ENCODE measurements at regions not wholly inside any gene's neighbourhood (a gene's known extent, or its start where the extent isn't known, plus 50 kb on each side); places are given as distances from the start of the nearest gene placed in this dataset.
"Not testable (repeated sequence)": the region's sequence is repeated elsewhere in the genome, so short reads cannot be mapped to it uniquely, and the experiment has no call there.

GRCh38 chr21:38086580-38086979, 170.2 kb upstream of the KCNJ15 start:
- no peak overlapping the region for H3K4me3 ChIP-seq (ENCODE audit: low read depth, low read length)
- no peak for DNase-seq (ENCODE audit: low read depth, low spot score)
- no peak for TF ChIP-seq CTCF (IDR thresholded peaks at IDR 0.05; ENCODE audit: low read depth, low read length)
- in situ Hi-C loops (cut with HindIII; ENCODE audit: low sequenced_read_pairs): no loop called here

GRCh38 chr21:38088916-38089762, 167.7 kb upstream of the KCNJ15 start:
- no peak for DNase-seq (ENCODE audit: low read depth, low spot score)
- TF ChIP-seq CTCF (IDR thresholded peaks at IDR 0.05; ENCODE audit: low read depth, low read length): no peak
- H3K4me3 ChIP-seq (ENCODE audit: low read depth, low read length): no peak overlapping the region
- in situ Hi-C loops (cut with HindIII; ENCODE audit: low sequenced_read_pairs): no loop called here

- DNase-seq (ENCODE audit: low read depth, low spot score): no peak
- in situ Hi-C loops (cut with HindIII; ENCODE audit: low sequenced_read_pairs): no loop called here
- no peak overlapping the region for H3K4me3 ChIP-seq (ENCODE audit: low read depth, low read length)
- TF ChIP-seq CTCF (IDR thresholded peaks at IDR 0.05; ENCODE audit: low read depth, low read length): no peak
Measured at GRCh38 chr21:38089763-38090046, 167.1 kb upstream of the KCNJ15 start.

- in situ Hi-C loops (cut with HindIII; ENCODE audit: low sequenced_read_pairs); DNase-seq (ENCODE audit: low read depth, low spot score); H3K4me3 ChIP-seq (ENCODE audit: low read depth, low read length): not testable (repeated sequence)
Measured at GRCh38 chr21:38091061-38091460, 165.7 kb upstream of the KCNJ15 start.

GRCh38 chr21:38092051-38092450, 164.7 kb upstream of the KCNJ15 start:
- H3K4me3 ChIP-seq (ENCODE audit: low read depth, low read length): no peak overlapping the region
- no peak for DNase-seq (ENCODE audit: low read depth, low spot score)
- in situ Hi-C loops (cut with HindIII; ENCODE audit: low sequenced_read_pairs): no loop called here
- no peak for TF ChIP-seq CTCF (IDR thresholded peaks at IDR 0.05; ENCODE audit: low read depth, low read length)

- no peak for TF ChIP-seq CTCF (IDR thresholded peaks at IDR 0.05; ENCODE audit: low read depth, low read length)
- in situ Hi-C loops (cut with HindIII; ENCODE audit: low sequenced_read_pairs): no loop called here
- DNase-seq (ENCODE audit: low read depth, low spot score): no peak
- H3K4me3 ChIP-seq (ENCODE audit: low read depth, low read length): no peak overlapping the region
Measured at GRCh38 chr21:38095220-38095619, 161.6 kb upstream of the KCNJ15 start.

- in situ Hi-C loops (cut with HindIII; ENCODE audit: low sequenced_read_pairs): no loop called here
- TF ChIP-seq CTCF (IDR thresholded peaks at IDR 0.05; ENCODE audit: low read depth, low read length): no peak
- DNase-seq (ENCODE audit: low read depth, low spot score): no peak
Measured at GRCh38 chr21:38097789-38098188, 159.0 kb upstream of the KCNJ15 start.

More at GRCh38 chr21:38097789-38098188, 159.0 kb upstream of the KCNJ15 start:
- H3K4me3 ChIP-seq (ENCODE audit: low read depth, low read length): no peak overlapping the region

All from astrocyte of the spinal cord (primary cell).